Skin of body (tissue), 1 donor: ENCODE measurements at regions not wholly inside any gene's neighbourhood (a gene's known extent, or its start where the extent isn't known, plus 50 kb on each side); places are given as distances from the start of the nearest gene placed in this dataset.
"Not testable (repeated sequence)": the region's sequence is repeated elsewhere in the genome, so short reads cannot be mapped to it uniquely, and the experiment has no call there.

Source experiments
- DNase-seq: peaks from one replicate; lab custom pipeline; 2025; lab: John Stamatoyannopoulos, UW

GRCh38 chr16:87016046-87017035 lies 300.9 kb downstream of the C16orf95 start:
- no peak for DNase-seq

- no peak for DNase-seq
These were observed 299.7 kb downstream of the C16orf95 start for GRCh38 chr16:87017371-87018012.

- no peak for DNase-seq
These were observed 291.5 kb downstream of the C16orf95 start for GRCh38 chr16:87025676-87026075.

- no peak for DNase-seq
These were observed 290.1 kb downstream of the C16orf95 start for GRCh38 chr16:87027056-87027616.

- DNase-seq = no peak
These were observed 288.5 kb downstream of the C16orf95 start for GRCh38 chr16:87028481-87029320.

- no peak for DNase-seq
These were observed 284.6 kb downstream of the C16orf95 start for GRCh38 chr16:87032554-87032953.

GRCh38 chr16:87033021-87033471 lies 284.1 kb downstream of the C16orf95 start:
- DNase-seq = no peak

GRCh38 chr16:87033541-87034300 lies 283.5 kb downstream of the C16orf95 start:
- no peak for DNase-seq

- DNase-seq = no peak
These were observed 282.9 kb downstream of the C16orf95 start for GRCh38 chr16:87034317-87034716.

- no peak for DNase-seq
These were observed 282.1 kb downstream of the C16orf95 start for GRCh38 chr16:87035053-87035452.

- no peak for DNase-seq
These were observed 280.2 kb downstream of the C16orf95 start for GRCh38 chr16:87037012-87037411.

- not testable (repeated sequence) for DNase-seq
These were observed 278.7 kb downstream of the C16orf95 start for GRCh38 chr16:87038528-87038927.

- DNase-seq = no peak
These were observed 276.7 kb downstream of the C16orf95 start for GRCh38 chr16:87040169-87041117.

- DNase-seq = no peak
These were observed 275.9 kb downstream of the C16orf95 start for GRCh38 chr16:87041286-87041685.

- DNase-seq = no peak
These were observed 274.5 kb downstream of the C16orf95 start for GRCh38 chr16:87042551-87043230.

- no peak for DNase-seq
These were observed 273.8 kb downstream of the C16orf95 start for GRCh38 chr16:87043231-87044031.

- DNase-seq = no peak
These were observed 273.2 kb downstream of the C16orf95 start for GRCh38 chr16:87044032-87044382.

GRCh38 chr16:87044829-87045228 lies 272.4 kb downstream of the C16orf95 start:
- DNase-seq = no peak
